ENCODE measurements at regions not wholly inside any gene's neighbourhood (a gene's known extent, or its start where the extent isn't known, plus 50 kb on each side); places are given as distances from the start of the nearest gene placed in this dataset.

DNA sequence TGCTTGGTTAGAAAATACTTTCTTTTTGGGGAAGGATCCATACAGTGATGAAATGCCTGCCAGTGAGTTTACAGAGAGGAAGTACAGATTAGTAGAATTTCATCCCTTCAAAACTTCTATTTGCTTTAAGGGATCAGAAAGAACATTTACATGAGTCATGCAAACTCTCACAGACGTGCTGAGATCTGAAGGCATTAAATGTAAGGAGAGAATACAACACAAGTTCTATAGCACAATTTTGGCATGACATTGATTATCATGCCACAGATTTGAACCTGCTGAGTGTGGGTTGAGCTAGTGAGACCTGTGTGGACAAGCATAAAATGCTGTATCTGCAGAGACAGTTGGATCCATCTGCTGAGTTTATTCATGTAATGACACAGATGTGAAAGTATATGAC is 613.6 kb upstream of the SEMA6A start:
- TF ChIP-seq, protein P1, sequence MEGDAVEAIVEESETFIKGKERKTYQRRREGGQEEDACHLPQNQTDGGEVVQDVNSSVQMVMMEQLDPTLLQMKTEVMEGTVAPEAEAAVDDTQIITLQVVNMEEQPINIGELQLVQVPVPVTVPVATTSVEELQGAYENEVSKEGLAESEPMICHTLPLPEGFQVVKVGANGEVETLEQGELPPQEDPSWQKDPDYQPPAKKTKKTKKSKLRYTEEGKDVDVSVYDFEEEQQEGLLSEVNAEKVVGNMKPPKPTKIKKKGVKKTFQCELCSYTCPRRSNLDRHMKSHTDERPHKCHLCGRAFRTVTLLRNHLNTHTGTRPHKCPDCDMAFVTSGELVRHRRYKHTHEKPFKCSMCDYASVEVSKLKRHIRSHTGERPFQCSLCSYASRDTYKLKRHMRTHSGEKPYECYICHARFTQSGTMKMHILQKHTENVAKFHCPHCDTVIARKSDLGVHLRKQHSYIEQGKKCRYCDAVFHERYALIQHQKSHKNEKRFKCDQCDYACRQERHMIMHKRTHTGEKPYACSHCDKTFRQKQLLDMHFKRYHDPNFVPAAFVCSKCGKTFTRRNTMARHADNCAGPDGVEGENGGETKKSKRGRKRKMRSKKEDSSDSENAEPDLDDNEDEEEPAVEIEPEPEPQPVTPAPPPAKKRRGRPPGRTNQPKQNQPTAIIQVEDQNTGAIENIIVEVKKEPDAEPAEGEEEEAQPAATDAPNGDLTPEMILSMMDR (IDR thresholded peaks at IDR 0.05; ENCODE audit: low read depth, low read length, missing control alignments), result no peak
- no peak for DNase-seq (ENCODE audit: low read depth)
- H3K4me3 ChIP-seq (ENCODE audit: low read depth, low read length), result no peak overlapping the region

- TF ChIP-seq, protein P1 (IDR thresholded peaks at IDR 0.05; ENCODE audit: low read depth, low read length, missing control alignments), result no peak
- H3K4me3 ChIP-seq (ENCODE audit: low read depth, low read length), result no peak overlapping the region
Observed at GRCh38 chr5:117186751-117187150, 612.1 kb upstream of the SEMA6A start.

DNA sequence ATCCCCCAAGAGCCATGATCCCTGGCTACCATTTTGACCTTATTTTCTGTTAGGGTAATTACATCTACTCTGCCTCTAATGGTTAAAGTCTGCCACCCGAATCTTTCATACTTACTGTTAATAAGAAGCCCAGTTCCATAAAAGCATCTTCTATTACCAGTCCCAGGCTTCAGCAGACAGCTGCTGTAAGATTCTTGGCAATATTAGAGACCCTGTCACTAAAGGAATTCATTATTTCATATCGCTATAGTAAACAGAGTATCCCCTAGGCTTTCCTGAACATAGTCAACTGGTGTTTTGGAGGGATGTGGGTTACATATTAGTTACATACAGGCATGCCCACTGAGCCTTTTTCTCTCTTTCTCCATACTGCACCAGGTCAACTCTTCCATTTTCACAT is 608.7 kb upstream of the SEMA6A start:
- no peak overlapping the region for H3K4me3 ChIP-seq (ENCODE audit: low read depth, low read length)
- no peak for DNase-seq (ENCODE audit: low read depth)
- TF ChIP-seq, protein P1 (IDR thresholded peaks at IDR 0.05; ENCODE audit: low read depth, low read length, missing control alignments), result no peak

More at GRCh38 chr5:117186751-117187150, 612.1 kb upstream of the SEMA6A start:
- DNase-seq (ENCODE audit: low read depth), result no peak

- TF ChIP-seq, protein P1 (IDR thresholded peaks at IDR 0.05; ENCODE audit: low read depth, low read length, missing control alignments), result no peak
- no peak for DNase-seq (ENCODE audit: low read depth)
- H3K4me3 ChIP-seq (ENCODE audit: low read depth, low read length), result no peak overlapping the region
Observed at GRCh38 chr5:117182104-117182503, 607.5 kb upstream of the SEMA6A start.

DNA sequence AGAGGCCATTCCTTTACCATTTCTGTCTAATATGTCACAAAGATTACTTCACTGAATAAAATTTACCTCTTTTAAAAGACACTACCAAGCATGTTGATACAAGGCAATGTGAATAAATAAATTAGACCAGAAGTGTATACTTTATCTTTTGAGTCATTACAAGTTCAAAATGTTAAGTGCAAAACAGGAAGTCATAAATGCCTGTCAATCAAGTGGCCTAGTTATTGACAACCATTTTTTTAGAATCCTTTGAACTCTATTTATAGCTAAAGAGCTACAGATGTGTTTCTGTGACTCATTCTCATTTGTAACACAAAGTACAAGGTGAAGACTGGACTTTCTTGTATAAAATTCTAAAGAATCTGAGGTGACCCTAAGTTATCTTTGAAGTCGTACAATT is 602.7 kb upstream of the SEMA6A start:
- H3K4me3 ChIP-seq (ENCODE audit: low read depth, low read length), result no peak overlapping the region
- no peak for DNase-seq (ENCODE audit: low read depth)
- TF ChIP-seq, protein P1 (IDR thresholded peaks at IDR 0.05; ENCODE audit: low read depth, low read length, missing control alignments), result no peak

DNA sequence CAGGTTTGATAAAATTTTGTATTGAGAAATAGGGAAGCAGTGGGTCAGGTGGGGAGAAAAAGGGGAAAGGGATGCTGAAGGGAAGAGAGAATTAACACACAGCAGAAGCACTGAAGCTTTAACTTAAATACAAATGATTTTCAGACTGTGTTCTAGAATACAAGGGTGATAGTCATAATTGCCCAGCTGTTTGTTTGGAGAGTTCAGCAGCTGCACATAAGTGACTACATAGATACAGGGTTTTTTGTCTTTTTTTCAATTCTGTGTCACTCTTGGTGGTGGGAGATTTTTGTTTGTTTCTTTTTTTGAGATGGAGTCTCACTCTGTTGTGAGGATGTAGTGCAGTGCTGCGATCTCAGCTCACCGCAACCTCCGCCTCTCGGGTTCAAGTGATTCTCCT is 590.4 kb upstream of the SEMA6A start:
- H3K4me3 ChIP-seq (ENCODE audit: low read depth, low read length), result no peak overlapping the region
- TF ChIP-seq, protein P1 (IDR thresholded peaks at IDR 0.05; ENCODE audit: low read depth, low read length, missing control alignments), result no peak
- DNase-seq (ENCODE audit: low read depth), result no peak

DNA sequence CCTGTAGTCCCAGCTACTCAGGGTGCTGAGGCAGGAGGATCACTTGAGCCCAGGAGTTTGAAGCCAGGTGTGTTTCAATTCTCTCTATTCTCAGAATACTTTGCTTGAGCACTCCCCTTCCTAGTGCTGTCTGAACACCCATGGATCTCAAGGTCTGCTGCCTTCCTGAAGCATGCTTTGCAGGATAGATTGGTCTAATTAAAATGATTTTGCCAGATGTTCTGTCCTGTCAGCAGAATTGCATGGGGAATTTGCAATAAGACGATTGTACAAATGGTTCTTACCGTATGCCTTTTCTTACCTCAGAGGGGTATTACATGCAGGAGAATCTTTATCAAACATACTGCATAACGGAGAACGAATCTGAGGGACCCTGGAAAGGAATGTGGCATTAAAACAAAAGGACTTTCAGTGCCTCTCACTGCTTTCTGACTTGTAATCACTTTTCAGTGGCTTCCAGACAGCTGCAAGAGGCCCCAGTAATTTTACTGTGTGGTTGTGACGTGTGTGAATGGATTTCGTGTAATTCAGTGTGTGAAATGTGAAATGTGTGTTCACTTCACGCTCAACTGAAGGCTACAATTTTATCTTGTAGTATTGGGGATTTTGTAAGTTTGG is 587.2 kb upstream of the SEMA6A start:
- no peak for DNase-seq (ENCODE audit: low read depth)
- TF ChIP-seq, protein P1 (IDR thresholded peaks at IDR 0.05; ENCODE audit: low read depth, low read length, missing control alignments), result no peak
- H3K4me3 ChIP-seq (ENCODE audit: low read depth, low read length), result no peak overlapping the region
